Glutamatergic neuron (in vitro differentiated cells): ENCODE measurements at regions not wholly inside any gene's neighbourhood (a gene's known extent, or its start where the extent isn't known, plus 50 kb on each side); places are given as distances from the start of the nearest gene placed in this dataset.

Experiments used
- DNase-seq: peaks from one replicate; pipeline ENCODE4 v3.0.0; 2022
- H3K27ac Mint-ChIP-seq: one replicate; pipeline ENCODE4 v1.8.0; 2020; ENCODE audit warnings: mild to moderate bottlenecking, mixed read lengths, inconsistent platforms; ENCODE audit not compliant: unreplicated experiment
- H3K27me3 Mint-ChIP-seq: one replicate; pipeline ENCODE4 v1.8.0; 2020; ENCODE audit warnings: mild to moderate bottlenecking, moderate library complexity, mixed read lengths, inconsistent platforms; ENCODE audit not compliant: unreplicated experiment
- H3K36me3 Mint-ChIP-seq: one replicate; pipeline ENCODE4 v1.8.0; 2020; ENCODE audit warnings: mild to moderate bottlenecking, mixed read lengths, inconsistent platforms; ENCODE audit not compliant: unreplicated experiment
- H3K4me1 Mint-ChIP-seq: one replicate; pipeline ENCODE4 v1.8.0; 2020; ENCODE audit warnings: mild to moderate bottlenecking, low read depth, mixed read lengths, inconsistent platforms; ENCODE audit not compliant: unreplicated experiment
- H3K4me3 Mint-ChIP-seq: one replicate; pipeline ENCODE4 v1.8.0; 2020; ENCODE audit warnings: mild to moderate bottlenecking, mixed read lengths, inconsistent platforms; ENCODE audit not compliant: unreplicated experiment
- H3K9me3 Mint-ChIP-seq: one replicate; pipeline ENCODE4 v1.8.0; 2020; ENCODE audit warnings: mild to moderate bottlenecking, moderate library complexity, mixed read lengths, inconsistent platforms; ENCODE audit not compliant: unreplicated experiment
- CTCF ChIP-seq: fragments of 200-600 bp; sonication (generic); IDR thresholded peaks from one replicate; pipeline ENCODE4 v1.5.0; 2021; ENCODE audit not compliant: partially characterized antibody, unreplicated experiment

- Mint-ChIP-seq H3K27me3 (no peaks in the 10 kb centered on the region), H3K4me3 (no peak overlapping the region), H3K27ac (no peak overlapping the region), H3K4me1 (no peaks in the 10 kb centered on the region), H3K36me3 (peaks cover 4% of the 10 kb centered on the region), H3K9me3 (peaks cover 2% of the 10 kb centered on the region)
- no peak for DNase-seq
- no peak for TF ChIP-seq CTCF
Observed at GRCh38 chr13:83798731-83799130, 83.5 kb downstream of the SLITRK1 start.

GRCh38 chr13:83796364-83796763 lies 85.9 kb downstream of the SLITRK1 start:
- H3K4me3 Mint-ChIP-seq: no peak overlapping the region
- no peaks in the 10 kb centered on the region for H3K4me1 Mint-ChIP-seq
- no peaks in the 10 kb centered on the region for H3K36me3 Mint-ChIP-seq
- H3K9me3 Mint-ChIP-seq: no peaks in the 10 kb centered on the region
- H3K27me3 Mint-ChIP-seq: no peaks in the 10 kb centered on the region
- TF ChIP-seq CTCF: no peak
- H3K27ac Mint-ChIP-seq: no peak overlapping the region
- DNase-seq: no peak

- no peaks in the 10 kb centered on the region for H3K4me1 Mint-ChIP-seq
- no peak overlapping the region for H3K4me3 Mint-ChIP-seq
- H3K27me3 Mint-ChIP-seq: no peaks in the 10 kb centered on the region
- TF ChIP-seq CTCF: no peak
- no peaks in the 10 kb centered on the region for H3K36me3 Mint-ChIP-seq
- no peak overlapping the region for H3K27ac Mint-ChIP-seq
- H3K9me3 Mint-ChIP-seq: no peaks in the 10 kb centered on the region
- DNase-seq: no peak
Observed at GRCh38 chr13:83794583-83794982, 87.7 kb downstream of the SLITRK1 start.

- Mint-ChIP-seq H3K27me3 (no peaks in the 10 kb centered on the region), H3K27ac (peak overlapping the region; percentile 46), H3K4me1 (peaks cover under 1% of the 10 kb centered on the region), H3K36me3 (no peaks in the 10 kb centered on the region), H3K4me3 (no peak overlapping the region), H3K9me3 (peaks cover 5% of the 10 kb centered on the region)
- peak; percentile 71 for TF ChIP-seq CTCF
- DNase-seq: no peak
Observed at GRCh38 chr13:83780227-83780626, 102.0 kb downstream of the SLITRK1 start.

- Mint-ChIP-seq H3K4me3 (no peak overlapping the region), H3K4me1 (no peaks in the 10 kb centered on the region), H3K27me3 (no peaks in the 10 kb centered on the region), H3K9me3 (no peaks in the 10 kb centered on the region), H3K36me3 (no peaks in the 10 kb centered on the region), H3K27ac (no peak overlapping the region)
- DNase-seq: no peak
- no peak for TF ChIP-seq CTCF
Observed at GRCh38 chr13:83773961-83774360, 108.3 kb downstream of the SLITRK1 start.
